DMS 273 treated with DMSO at 0.1 percent for 48 hours (cell line): ENCODE measurements at regions not wholly inside any gene's neighbourhood (a gene's known extent, or its start where the extent isn't known, plus 50 kb on each side); places are given as distances from the start of the nearest gene placed in this dataset.
"Not testable (repeated sequence)": the region's sequence is repeated elsewhere in the genome, so short reads cannot be mapped to it uniquely, and the experiment has no call there.

Experiments
- DNase-seq: peaks from one replicate; lab custom pipeline; 2025; lab: John Stamatoyannopoulos, UW

DNA sequence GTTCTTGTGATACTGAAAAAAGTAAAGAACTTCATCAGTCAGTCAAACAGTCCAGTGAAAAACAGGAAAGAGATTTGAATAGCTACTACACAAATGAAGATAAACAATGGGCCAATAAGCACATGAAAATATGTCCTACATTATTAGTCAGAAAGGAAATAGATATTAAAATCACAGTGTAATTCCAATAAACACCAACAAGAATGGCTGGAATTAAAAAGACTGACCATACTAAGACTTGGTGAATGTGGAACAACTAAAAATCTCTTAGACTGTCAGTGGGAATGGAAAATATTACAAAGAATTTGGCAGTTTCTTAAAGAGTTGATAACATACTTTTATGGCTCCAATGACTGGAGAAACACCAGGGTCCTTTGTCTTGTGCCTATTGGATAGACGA, 241.8 kb upstream of the USP24 start:
- no peak for DNase-seq

DNA sequence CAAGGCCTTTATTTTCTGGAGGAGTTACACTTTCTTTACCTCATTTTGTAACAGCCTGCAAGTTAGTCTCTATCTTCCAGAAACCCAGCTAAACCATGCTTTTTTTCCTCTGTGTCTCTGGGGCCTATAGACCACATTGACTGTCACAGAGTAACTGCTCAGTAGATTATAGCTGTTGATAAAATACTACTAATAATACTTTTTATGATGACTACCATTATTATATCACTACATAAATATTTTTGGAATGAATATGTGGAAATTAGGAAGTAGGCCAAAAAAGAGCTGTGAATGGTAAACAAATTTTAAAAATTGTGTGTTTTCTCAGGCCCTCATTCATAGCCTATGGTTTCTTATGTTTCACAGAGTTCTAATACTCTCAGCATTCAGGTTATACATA, 233.1 kb upstream of the USP24 start:
- DNase-seq: no peak

- DNase-seq: no peak
Observed at GRCh38 chr1:55447488-55447887, 232.3 kb upstream of the USP24 start.

GRCh38 chr1:55446351-55446750, 231.2 kb upstream of the USP24 start:
- no peak for DNase-seq

DNA sequence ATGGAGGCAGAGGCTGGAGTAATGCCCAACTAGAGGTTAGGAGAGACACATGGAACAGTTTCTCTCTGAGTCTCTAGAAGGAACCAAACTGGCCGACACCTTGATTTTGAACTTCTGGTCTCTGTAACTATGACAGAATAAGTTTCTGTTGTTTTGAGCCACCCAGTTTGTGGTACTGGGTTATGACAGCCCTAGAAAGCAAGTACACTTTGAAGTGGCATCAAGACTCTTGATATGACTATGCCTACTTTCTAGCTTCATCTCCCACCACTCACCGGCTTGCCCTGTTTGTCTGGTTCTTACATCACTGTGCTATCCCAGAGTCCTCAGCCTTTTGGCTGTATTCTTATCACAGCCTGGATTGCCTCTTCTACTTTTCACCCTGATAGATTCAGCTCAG, 230.3 kb upstream of the USP24 start:
- no peak for DNase-seq

- DNase-seq: no peak
Observed at GRCh38 chr1:55444667-55445066, 229.5 kb upstream of the USP24 start.

GRCh38 chr1:55443175-55443915, 228.2 kb upstream of the USP24 start:
- peak; percentile 97 for DNase-seq

- DNase-seq: no peak
Observed at GRCh38 chr1:55441489-55441888, 226.3 kb upstream of the USP24 start.

GRCh38 chr1:55437692-55438091, 222.5 kb upstream of the USP24 start:
- no peak for DNase-seq

GRCh38 chr1:55430720-55431119, 215.6 kb upstream of the USP24 start:
- DNase-seq: not testable (repeated sequence)

DNA sequence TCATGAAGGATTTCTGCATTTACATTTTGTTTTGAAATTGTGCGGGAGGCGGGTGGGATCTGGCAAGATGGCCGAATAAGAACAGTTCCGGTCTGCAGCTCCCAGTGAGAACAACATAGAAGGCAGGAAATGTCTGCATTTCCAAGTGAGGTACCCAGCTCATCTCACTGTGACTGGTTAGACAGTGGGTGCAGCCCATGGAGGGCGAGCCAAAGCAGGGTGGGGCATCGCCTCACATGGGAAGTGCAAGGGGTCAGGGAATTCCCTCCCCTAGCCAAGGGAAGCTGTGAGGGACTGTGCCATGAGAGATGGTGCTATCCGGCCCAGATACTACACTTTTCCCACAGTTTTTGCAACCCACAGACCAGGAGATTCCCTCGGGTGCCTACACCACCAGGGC, 215.0 kb upstream of the USP24 start:
- not testable (repeated sequence) for DNase-seq

DNA sequence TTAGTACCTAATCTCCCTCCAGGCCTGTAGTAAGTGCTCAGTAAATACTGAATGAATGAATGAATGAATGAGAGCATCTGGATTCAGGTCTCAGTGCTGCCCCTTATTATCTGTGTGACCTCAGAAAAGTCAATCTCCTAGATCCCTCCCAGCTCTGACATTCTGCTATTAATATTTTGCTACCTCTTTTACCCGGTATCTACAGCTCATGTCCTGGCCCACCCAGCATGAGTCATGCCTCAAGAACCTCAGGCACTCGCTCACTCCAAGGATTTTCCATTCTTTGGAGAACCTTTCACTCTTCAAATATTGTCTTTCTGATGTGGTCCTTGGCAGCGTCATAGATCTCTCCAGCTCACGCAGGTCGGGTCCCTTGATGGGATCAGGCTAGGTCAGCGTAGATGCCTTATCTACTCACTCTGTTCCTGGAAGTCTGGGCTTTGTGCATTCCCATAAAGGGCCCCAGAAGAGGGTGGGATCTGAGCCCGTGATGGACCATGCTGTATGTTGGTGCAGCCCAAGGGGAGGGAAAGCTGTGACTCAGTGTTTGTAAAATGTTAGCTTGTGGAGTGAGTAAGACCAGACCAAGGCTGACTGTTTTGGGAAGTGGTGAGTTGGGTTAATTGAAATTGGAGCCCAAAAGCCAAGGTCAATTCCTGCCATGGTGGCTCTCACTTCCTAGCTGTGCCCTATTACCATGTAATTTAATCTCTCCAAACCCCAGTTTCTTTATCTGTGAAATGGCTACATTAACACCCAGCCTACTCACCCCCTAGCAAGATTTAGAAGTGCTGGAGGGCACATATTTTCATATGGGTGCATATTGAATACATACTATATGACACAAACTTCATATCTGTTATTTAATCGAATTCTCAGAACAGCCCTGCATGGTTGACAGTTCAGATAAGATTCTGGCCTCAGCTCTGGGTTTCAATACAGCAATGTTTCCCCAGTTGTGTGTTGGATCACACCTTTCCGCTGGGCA, 214.1 kb upstream of the USP24 start:
- DNase-seq: no peak

GRCh38 chr1:55428231-55428630, 213.1 kb upstream of the USP24 start:
- DNase-seq: no peak

GRCh38 chr1:55427606-55428005, 212.4 kb upstream of the USP24 start:
- no peak for DNase-seq

DNA sequence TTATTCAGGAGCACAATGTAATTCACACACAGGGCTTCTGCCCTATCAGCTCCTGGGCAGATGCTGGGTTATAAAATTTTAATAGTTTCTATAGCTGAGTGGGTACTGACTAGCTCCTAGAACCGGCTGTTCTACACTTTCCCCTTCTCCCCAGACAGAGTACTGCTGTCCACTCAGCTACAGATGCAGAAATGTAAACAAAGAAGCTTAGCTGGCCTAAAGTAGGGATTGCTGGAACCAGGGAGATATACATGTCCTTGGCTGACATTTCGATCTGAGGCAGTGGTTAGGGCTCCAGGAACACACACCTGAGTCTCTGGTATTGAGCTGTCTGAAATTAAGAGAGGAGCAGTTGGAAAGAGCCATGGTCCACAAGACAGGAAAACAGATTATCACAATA, 211.5 kb upstream of the USP24 start:
- DNase-seq: no peak

- no peak for DNase-seq
Observed at GRCh38 chr1:55426156-55426555, 211.0 kb upstream of the USP24 start.

- no peak for DNase-seq
Observed at GRCh38 chr1:55425310-55425930, 210.3 kb upstream of the USP24 start.

DNA sequence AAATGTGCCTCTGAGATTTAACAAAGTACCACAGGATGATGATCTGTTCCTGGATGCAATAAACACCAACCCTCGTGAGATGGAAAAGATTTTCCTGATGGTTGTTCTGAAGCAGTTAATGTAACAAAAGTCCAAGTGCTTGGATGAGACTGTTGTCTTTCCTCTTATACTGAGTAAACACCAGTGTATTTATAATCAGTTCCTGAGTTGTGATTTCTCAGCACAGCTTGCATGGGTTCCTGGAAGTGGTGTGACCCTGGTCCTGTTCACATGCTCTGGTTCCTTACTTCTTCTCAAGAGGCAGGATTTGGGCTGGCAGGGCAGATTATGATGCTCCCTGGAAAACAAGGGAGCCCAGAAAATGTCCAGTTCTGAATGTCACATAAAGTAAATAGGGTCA, 208.2 kb upstream of the USP24 start:
- DNase-seq: no peak

DNA sequence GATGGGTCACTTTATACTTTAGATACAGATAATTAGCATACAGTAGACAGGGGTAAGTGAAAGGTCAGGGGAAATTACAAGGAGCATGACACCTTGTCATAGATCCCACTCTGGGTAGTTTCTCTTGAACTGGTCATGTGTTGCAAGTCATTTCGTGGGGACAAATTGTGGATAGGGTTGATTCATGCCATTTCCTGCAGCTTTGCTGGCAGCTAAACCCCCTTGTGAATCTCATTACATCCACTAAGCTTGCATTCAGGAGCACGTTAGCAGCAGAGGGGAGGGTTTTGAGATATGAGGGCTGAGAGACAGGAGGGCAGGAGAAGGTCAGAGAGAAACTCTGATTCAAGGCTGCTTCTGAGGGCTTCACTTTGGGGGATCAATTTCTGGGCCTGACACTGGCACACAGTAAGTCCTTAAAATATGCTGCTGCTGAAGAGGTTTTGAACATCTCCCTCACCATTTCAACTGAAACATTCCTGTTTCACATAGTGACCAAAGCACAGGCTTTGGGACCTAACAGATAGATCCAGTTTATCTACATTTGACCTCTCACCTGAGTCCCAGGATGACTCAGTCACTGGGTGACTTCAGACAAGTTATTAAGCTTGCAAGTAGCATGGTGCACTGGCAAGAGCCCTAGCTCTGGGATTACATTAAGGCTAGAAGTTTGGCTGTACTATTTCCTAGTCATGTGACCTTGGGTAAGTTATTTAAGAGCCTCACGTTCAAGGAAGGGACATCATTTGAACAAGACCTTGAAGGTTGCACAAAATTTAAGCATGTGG, 206.0 kb upstream of the USP24 start:
- DNase-seq: no peak

- DNase-seq: no peak
Observed at GRCh38 chr1:55420026-55420425, 204.9 kb upstream of the USP24 start.

DNA sequence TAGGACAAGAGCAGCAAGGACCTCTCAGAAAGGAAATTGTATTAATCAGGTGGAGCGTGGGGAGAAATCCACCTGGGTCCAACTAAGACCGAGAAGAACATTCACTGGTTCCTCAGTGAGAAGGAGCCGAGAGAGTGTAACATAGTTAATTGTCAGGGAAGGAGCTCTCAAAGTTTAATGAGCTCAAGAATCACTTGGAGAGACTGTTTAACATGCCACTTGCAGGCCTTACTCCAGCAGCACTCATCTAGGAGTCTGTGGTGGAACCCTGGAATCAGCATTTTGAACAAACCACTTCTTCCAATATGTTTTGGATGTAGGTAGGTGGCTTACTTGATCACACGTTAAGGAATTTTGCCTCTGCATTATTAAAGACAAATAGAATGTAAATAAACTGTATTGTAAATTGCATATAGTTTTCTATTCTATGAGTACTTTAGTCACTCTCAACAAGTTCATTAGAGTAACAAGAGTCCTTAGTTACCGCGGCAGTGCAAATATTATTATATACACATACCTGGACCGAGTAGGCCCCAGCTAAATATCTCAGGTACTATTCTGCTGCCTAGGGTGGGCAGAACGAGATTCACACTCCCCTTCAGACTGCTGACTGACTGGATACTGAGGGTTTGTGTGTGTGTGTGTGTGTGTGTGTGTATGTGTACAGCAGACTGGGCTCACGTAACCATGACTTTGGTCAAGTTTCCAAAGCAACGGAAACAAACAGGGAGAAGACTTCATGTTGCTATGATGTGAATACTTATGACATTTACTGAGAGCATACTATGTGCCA, 203.2 kb upstream of the USP24 start:
- DNase-seq: no peak
